22Rv1 (cell line): ENCODE measurements at regions not wholly inside any gene's neighbourhood (a gene's known extent, or its start where the extent isn't known, plus 50 kb on each side); places are given as distances from the start of the nearest gene placed in this dataset.

ENCODE experiments used
- H3K27ac ChIP-seq: fragments of 450-650 bp; 2 replicates; pipeline ENCODE4 v1.5.1; 2017
- CTCF ChIP-seq: fragments of 450-650 bp; IDR thresholded peaks from 2 replicates; pipeline ENCODE4 v1.5.1; 2017; ENCODE audit warnings: mild to moderate bottlenecking
- ZFX ChIP-seq: fragments of 450-650 bp; IDR thresholded peaks from 2 replicates; pipeline ENCODE4 v1.6.1; 2017; ENCODE audit warnings: antibody characterized with exemption, borderline replicate concordance

GRCh38 chr2:58731488-58731869 lies 490.4 kb upstream of the FANCL start:
- no peak overlapping the region for H3K27ac ChIP-seq
- no peak for TF ChIP-seq ZFX
- no peak for TF ChIP-seq CTCF

- no peak overlapping the region for H3K27ac ChIP-seq
- no peak for TF ChIP-seq ZFX
- no peak for TF ChIP-seq CTCF
Observed at GRCh38 chr2:58730764-58731487, 489.8 kb upstream of the FANCL start.

- TF ChIP-seq ZFX (no peak), CTCF (no peak)
- H3K27ac ChIP-seq, result no peak overlapping the region
Observed at GRCh38 chr2:58727981-58728656, 487.0 kb upstream of the FANCL start.

- TF ChIP-seq CTCF (no peak), ZFX (no peak)
- no peak overlapping the region for H3K27ac ChIP-seq
Observed at GRCh38 chr2:58721912-58722591, 480.9 kb upstream of the FANCL start.

GRCh38 chr2:58720770-58721697 lies 479.9 kb upstream of the FANCL start:
- no peak for TF ChIP-seq CTCF
- TF ChIP-seq ZFX, result no peak
- no peak overlapping the region for H3K27ac ChIP-seq

- TF ChIP-seq CTCF, result no peak
- TF ChIP-seq ZFX, result no peak
Observed at GRCh38 chr2:58720033-58720769, 479.1 kb upstream of the FANCL start.

More at GRCh38 chr2:58720033-58720769, 479.1 kb upstream of the FANCL start:
- no peak overlapping the region for H3K27ac ChIP-seq
